ENCODE measurements at regions not wholly inside any gene's neighbourhood (a gene's known extent, or its start where the extent isn't known, plus 50 kb on each side); places are given as distances from the start of the nearest gene placed in this dataset.
"Not testable (repeated sequence)": the region's sequence is repeated elsewhere in the genome, so short reads cannot be mapped to it uniquely, and the experiment has no call there.

- DNase-seq (ENCODE audit: low read depth) = no peak
Observed at GRCh38 chr12:131418884-131419283, 292.0 kb upstream of the SFSWAP start.

GRCh38 chr12:131420867-131421447 is 289.9 kb upstream of the SFSWAP start:
- DNase-seq (ENCODE audit: low read depth) = no peak

GRCh38 chr12:131421509-131422186 is 289.2 kb upstream of the SFSWAP start:
- no peak for DNase-seq (ENCODE audit: low read depth)

GRCh38 chr12:131422187-131422520 is 288.7 kb upstream of the SFSWAP start:
- no peak for DNase-seq (ENCODE audit: low read depth)

GRCh38 chr12:131422744-131423143 is 288.1 kb upstream of the SFSWAP start:
- no peak for DNase-seq (ENCODE audit: low read depth)

- DNase-seq (ENCODE audit: low read depth) = no peak
Observed at GRCh38 chr12:131424270-131424669, 286.6 kb upstream of the SFSWAP start.

GRCh38 chr12:131425112-131426075 is 285.5 kb upstream of the SFSWAP start:
- no peak for DNase-seq (ENCODE audit: low read depth)

- no peak for DNase-seq (ENCODE audit: low read depth)
Observed at GRCh38 chr12:131428091-131428685, 282.7 kb upstream of the SFSWAP start.

- not testable (repeated sequence) for DNase-seq (ENCODE audit: low read depth)
Observed at GRCh38 chr12:131429221-131429620, 281.7 kb upstream of the SFSWAP start.

- DNase-seq (ENCODE audit: low read depth) = not testable (repeated sequence)
Observed at GRCh38 chr12:131429697-131430096, 281.2 kb upstream of the SFSWAP start.

- DNase-seq (ENCODE audit: low read depth) = no peak
Observed at GRCh38 chr12:131430158-131430742, 280.6 kb upstream of the SFSWAP start.

- DNase-seq (ENCODE audit: low read depth) = not testable (repeated sequence)
Observed at GRCh38 chr12:131431126-131431655, 279.7 kb upstream of the SFSWAP start.

- DNase-seq (ENCODE audit: low read depth) = no peak
Observed at GRCh38 chr12:131432532-131433260, 278.2 kb upstream of the SFSWAP start.

GRCh38 chr12:131434208-131435125 is 276.4 kb upstream of the SFSWAP start:
- DNase-seq (ENCODE audit: low read depth) = no peak

GRCh38 chr12:131436922-131437705 is 273.8 kb upstream of the SFSWAP start:
- no peak for DNase-seq (ENCODE audit: low read depth)

- DNase-seq (ENCODE audit: low read depth) = no peak
Observed at GRCh38 chr12:131437706-131438492, 273.0 kb upstream of the SFSWAP start.

- DNase-seq (ENCODE audit: low read depth) = not testable (repeated sequence)
Observed at GRCh38 chr12:131438493-131438835, 272.4 kb upstream of the SFSWAP start.

- no peak for DNase-seq (ENCODE audit: low read depth)
Observed at GRCh38 chr12:131438881-131439280, 272.0 kb upstream of the SFSWAP start.
